Stimulated activated CD4-positive, alpha-beta T cell treated with anti-CD3 and anti-CD28 coated beads, Interleukin-12 subunit alpha, Interleukin-12 subunit beta, amount 100 ng/mL, for 48 hours (primary cell): ENCODE measurements at regions not wholly inside any gene's neighbourhood (a gene's known extent, or its start where the extent isn't known, plus 50 kb on each side); places are given as distances from the start of the nearest gene placed in this dataset.

Experiments used
- DNase-seq, 3 donors: peaks; one replicate each; pipeline ENCODE4 v3.0.0-alpha.2; 2020; ENCODE audit warnings: low read depth in 2 of 3, low spot score in 1 of 3

DNA sequence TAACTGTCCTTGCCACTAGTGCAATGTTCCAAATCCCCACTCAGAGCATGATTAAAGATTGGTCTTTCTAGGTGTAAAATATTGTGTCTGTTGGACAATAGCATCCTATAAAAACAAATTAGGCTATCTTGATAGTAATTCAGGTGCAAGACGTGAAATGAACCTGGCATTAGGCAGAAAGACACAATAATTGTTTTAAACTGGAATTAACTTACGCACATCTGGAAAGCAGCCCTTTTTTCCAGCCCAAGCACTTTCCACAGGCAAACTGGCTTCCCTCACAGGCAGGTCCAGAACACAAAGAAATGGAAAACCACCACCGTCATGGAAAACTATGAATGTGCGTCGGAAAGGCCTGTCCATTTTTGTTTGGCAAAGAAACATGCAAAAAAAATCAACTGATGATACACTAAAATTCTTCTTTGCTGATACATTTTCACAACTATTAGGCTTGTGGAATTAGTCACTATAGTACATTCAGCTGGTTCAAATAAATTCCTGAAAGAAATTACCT lies 474.7 kb upstream of the IL12A start:
- DNase-seq, result no peak

DNA sequence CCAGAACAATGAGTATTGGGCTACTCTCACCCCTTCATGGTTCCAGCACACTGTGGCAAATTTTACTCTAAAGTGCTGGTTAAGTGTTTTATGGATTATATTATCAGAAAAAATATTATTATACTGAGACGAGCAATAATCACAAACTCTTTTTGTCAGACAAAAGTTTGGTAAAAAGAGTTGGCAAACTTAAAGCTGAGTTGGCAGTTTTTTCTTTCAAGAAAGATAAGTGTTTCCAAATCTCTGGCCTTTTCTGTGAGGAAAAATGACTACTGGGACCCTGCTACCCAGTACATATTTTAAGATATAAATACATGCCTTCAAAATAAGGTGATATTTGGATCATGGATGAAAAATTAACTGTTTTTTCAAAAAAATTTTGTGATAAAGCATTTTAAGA lies 471.5 kb upstream of the IL12A start:
- no peak for DNase-seq

DNA sequence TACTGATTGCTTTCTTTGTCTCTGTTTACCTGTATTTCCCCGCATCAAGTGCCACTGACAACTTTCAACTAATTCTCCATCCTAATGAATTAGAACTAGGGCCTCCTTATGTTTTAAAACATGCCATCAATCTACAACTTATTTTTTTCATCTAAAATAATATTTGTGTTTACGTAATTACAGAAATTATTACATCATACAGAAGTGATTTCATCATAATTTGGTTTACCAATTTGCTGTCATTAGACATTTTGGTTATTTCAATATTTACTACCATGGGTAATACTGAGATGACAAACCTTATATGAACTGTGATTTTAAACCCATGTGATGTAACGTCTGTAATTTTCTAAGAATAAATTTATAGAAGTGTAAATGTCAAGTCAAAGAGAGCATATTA lies 468.0 kb upstream of the IL12A start:
- DNase-seq, result no peak

DNA sequence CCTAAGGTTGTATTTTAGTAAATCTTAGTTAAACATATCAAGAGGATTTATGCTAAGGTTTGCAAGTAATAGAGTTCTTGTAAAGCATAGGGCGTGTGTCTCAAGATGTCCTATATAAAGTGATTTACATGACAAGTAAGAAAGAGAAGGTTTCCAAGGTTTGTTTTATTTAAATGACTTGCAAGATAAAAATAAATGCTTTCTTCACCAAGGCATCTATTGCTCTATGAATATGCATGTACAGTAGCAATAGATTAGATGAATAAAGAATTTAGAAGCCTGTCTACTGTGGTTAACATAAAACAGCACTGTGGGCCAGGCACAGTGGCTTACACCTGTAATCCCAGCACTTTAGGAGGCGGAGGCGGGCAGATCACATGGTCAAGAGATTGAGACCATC lies 466.4 kb upstream of the IL12A start:
- no peak for DNase-seq

DNA sequence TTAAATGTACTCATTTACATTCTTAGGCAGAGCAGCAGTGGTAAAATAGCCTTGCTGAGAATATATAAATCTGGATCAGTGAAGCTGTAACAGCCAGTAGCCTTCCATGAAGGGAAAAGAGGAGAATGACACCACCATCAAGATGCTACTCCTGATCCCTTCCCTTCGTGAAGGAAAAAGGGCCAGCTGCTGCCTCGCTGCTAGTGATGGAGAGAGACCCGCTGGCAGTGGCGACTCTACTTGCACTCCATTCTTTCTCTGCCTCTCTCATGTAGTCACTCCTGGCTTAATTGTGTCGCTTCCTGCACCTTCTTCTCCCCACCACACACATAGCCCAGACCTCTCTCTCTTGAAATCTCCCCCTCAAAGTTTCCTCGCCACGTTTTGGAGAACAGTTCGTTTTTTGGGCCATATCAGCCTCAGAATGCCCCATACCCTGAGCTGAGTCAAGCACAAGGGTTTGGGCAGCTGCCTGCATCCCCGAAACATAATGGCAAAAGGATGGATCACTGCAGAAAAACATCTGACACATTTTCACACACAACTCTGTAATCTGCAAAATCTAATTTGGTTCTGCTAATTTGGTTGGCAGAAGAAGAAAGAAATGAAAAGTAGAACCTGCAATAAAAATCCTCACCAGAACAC lies 460.3 kb upstream of the IL12A start:
- DNase-seq, result no peak

DNA sequence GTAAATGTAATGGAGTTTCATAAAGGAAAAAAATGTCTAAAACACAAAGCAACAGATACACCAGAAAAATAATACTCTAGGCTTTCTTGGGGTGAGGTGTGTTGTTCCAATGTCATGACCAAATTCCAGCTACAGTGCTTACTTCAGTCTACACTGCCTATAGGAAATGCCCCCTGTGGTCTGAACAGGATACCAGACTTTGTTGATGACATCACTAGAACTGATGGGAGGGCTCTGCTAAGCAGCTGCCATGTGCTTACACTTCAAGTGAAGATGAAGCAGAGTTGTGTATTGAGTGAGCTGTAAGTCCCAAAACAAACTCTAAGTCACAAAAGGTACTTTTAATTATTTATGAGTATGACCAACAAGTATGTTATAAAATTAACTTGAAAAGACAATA lies 456.1 kb upstream of the IL12A start:
- no peak for DNase-seq

DNA sequence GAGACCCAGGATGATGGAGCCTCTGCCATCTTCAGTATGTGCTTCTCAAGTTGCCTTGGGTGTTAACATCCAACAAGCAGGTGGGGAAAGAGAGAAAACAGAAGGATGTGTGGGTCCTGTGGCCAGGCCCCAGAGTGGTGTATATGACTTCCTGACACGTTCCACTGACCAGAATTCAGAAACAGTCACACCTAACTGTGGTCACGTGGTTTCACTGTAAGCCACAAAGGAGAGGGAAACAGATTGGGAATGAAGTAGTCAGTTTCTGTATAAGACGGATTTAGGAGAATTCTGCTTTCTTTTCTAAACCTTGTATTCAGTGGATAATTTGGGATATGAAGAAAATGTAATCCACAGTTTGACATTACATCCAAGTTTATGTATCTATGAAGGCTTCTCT lies 454.1 kb upstream of the IL12A start:
- DNase-seq, result no peak

DNA sequence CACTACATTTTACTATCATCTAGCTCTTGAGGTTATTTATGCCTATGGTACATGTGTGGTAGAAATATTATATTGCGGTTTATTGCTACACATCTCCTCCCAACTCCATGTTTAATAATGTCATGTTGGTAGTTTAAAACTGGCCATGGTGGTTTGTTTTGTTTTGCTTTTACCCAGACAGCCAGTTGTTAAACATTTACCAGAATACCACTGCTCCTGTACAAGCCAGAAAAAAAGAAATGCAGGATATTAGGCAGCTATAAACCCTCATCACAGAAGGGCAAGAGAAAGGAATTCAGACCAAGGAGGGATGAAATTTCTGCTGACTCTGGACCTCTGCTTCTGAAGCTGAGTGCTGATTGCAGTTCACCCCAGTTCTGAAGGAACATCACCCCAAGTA lies 451.8 kb upstream of the IL12A start:
- no peak for DNase-seq

DNA sequence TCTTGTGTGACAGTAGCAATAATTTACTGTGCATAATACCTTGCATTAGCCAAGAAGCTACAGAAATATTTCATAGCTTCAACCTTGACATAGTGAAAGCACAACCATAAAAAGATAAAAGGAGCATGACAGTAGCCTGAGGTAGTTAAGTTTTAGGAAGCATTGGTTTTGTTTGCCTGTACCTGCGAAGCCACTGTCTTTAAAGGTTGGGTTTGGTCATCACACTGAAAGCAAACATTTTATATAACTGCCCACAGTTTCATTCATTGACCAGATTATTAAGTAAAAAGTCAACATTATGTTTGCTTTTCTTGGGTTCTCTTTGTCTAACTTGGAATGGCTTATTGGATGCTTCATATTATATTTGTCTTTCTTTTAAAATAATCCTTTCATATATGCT lies 450.1 kb upstream of the IL12A start:
- DNase-seq, result no peak

DNA sequence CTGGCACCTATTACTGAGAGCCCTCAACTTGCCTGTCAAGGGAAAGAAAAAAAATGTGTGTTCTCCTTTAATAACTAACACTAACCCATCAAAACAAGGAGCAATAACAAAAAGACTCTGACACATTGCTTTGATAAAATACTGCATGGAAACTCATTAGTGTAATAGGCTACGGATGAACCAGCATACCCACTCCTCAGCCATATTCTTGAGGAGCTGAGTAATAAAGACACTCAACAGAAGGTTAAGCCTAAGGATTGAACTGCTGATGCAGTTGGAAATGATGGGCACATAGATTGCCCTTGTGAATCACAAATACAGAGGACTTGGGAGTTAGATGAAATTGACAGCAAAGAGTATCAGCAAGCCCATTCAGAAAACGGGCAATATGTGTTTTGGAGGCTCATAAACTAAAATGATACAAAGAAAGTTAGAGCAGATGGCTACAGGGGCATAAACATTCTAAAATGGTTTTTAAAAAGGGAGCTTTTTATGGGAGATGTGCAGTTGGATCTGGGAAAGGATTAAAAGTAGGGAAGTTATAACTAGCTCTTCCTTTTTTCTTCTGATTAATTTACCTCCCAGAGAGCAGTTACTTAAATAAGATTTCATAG lies 447.6 kb upstream of the IL12A start:
- DNase-seq, result no peak

DNA sequence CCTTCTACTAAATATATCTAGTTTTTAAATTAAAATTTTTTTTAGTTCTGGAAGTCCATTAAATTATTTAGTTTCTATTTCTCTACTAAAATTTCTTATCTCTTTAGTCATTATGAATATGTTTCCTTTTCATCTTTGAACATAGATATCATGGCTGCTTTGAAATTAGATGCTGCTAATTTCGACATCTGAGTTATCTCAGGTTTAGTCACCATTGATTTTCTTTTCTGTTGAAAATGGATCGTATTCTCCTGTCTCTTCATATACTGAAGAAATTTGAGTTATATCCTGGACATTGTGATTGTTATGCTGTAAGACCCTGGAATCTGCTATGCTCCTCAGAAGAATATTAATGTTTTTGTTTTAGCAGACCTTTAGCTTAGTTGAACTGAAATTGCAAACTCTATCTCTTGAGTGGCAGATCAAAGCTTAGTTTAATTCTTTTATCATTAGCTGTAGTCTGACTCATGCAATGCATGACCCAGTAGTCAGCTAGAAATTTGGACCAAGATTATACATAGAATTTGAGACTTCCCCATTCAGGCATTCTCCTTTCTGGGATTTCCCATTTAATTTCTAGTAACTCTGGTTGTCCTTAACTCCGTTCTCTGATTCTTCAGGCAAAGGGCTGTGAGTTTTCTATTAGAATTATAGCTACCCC lies 439.8 kb upstream of the IL12A start:
- no peak for DNase-seq

DNA sequence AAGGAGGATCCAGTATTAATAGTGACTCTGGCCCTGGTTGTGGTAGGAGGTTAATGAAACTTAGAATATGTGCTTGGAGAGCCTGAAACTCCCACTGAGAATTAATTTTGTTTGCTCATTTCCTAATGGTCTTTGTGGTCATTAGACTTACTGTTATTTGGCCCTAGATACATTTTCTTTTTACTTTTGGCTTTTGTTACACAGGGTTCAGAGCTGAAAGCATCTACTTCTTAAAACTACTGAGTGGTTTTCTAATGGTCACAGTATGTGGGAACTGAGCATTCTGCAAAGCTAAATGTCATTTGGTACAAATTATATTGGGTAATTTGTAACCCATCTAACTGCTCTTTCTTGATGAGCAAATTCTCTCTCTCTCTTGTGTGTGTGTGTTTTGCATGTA lies 433.4 kb upstream of the IL12A start:
- no peak for DNase-seq

DNA sequence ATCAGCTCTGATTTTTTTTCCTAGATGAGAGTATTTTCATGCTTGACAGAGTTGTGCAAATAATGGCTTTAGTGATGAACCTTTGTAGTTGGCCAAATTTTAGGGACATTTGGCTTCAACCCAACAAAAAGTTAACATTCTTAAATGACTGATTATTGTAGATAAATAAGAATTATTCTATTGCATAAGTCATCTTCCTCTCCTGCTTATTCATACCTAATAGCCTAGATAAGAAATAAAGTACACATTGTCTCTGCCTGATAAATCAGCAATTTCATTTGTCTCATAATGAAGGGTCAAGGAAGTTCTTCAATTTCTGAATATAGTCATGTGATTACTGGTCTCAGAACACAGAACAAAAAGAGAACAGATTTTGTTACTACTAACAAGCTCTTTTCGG lies 428.9 kb upstream of the IL12A start:
- DNase-seq, result no peak

DNA sequence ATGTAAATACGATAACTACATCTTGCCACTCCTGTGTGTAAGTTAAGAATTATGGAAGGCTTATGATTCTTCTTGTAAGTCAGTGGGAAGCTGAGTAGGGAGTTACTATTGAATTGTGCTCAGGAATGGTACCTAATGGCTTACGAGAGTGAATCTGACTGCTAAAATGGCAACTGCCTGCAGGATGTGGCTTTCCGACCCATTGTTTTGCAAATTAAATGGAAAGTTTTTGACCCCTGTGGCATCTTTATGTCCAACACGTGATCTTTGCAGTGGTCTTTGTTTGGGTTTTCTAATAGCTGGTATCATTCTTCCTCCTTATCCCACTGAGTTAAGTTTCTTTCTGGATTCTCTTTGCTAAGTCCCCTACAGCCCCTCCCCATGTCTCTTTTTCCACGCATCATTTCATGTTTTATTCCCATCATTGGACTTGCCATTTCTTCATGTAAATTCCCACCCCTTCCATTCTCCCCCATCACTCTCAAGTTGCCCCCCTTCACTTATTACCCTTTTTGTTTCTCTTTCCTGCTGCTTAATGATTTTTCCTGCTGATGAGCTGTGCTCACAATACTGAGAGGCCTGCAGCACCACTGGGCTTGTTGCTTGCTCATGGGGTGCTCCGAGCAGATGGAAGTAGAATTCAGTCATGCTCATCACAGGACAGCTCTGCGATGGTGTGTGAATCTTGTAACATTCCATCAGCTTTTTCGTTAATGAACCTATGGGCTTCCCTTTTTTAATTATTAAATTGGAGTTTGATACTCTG lies 428.2 kb upstream of the IL12A start:
- no peak for DNase-seq

DNA sequence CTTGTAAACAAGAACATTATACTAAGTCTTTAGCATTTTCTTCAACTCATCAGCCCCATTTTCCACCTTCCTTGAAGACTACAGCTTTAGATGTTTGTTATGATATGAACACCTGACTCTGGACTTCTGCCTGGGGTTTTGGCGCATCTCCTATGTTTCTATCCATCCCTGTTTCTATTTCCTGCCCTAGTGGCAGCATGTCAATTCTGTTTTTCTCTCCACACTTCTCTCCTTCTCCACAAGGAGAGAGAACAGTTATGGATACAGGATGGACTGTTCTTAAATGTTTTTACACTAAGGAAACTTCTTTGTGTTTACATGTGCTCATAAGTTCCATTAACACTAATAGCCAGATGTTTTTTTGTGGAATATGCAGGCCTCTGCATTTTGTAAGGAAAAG lies 423.3 kb upstream of the IL12A start:
- no peak for DNase-seq

DNA sequence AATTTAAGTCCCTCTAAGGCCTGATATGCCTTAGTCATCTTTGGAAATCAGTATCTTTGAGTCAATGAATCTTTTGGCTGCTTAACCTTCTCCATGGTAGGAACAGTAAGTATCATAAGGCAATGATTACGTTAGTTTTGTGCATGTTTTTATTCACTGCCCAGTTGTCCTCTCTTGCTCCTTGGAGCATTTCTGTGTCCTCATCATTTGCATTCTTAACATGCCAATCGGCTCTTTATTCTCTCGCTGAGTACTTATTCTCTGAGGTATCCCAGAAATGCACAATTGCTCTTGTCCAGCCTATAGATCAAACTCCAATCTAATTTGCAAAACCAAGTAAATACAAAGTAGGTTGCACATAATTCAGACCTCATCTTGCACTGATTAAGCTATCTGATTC lies 405.0 kb upstream of the IL12A start:
- no peak for DNase-seq

DNA sequence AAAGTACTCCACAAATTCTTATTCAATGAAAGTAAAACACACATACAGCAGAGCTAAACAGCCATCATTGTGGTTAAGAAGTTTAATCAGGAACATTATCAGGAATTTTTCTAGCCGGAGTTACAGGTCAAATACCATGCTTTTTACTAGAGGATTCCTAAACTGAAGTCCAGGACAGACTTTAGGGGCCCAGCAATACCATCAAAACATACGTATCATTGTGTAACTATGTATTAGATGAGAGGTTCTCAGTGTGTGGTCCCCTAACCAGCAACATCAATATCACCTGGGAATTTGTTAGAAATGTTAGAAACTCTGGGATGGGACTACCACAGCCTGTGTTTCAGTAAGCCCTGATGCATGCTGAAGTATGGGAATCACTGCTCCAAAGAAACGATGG lies 404.2 kb upstream of the IL12A start:
- DNase-seq, result no peak

DNA sequence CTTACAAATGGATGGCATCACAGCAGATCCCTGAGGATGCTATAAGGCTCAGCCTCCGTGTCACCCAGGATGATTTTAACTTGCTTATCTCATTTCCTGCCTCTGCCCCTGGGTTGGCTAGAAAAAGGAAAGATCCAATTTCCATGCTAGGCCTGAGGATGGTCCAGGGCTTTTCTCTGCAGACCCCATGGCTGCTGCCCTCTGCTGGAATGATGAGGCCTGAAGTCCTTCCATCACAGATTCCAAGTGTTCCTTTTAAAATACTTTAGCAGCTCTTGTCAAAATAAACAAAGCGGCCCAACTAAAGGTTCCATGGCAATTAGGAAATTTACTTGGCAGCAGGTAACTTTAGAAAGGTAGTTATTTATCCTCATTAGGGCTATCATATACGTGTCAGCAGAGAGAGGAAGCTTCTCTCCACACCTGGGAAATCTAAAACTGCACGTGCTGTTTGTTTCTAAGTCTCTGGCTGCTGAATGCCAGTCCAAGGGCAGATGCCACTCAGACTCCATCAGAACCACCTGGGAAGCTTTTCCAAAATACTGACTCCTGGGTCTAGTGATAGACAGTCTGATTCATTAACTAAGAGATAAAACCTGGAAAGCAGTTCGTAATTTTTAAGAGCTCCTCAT lies 401.9 kb upstream of the IL12A start:
- DNase-seq, result no peak

DNA sequence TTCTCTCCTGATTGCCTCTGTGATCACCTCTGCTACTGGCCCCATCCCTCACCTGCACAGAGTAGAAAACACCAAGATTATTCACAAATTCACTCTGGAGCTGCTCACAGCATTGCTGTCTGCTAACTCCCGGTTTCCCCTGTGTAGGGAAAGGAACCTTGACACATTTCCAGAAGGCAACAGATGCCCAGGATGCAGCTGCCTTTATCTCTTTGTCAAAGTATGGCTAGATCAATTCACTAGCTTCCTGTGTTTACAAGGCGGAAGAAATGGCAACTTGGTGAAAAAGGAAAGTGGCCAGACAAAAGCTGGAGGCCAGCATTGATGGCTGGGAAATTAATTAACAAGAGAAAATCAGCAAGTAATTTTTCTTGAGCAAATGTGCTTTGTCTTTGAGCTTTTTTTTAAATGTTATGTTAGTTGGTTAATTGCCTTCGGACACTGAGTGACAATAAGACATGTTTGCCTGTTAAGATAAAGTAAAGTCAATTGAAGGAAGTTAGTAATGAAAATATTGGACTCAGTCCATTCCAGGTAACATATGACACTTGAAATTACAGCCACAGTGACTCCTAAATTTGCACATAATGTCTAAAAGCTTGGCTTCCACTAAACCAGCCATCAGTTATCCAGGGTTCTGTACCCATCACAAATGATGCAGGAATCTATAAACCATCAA lies 394.6 kb upstream of the IL12A start:
- DNase-seq, result no peak

DNA sequence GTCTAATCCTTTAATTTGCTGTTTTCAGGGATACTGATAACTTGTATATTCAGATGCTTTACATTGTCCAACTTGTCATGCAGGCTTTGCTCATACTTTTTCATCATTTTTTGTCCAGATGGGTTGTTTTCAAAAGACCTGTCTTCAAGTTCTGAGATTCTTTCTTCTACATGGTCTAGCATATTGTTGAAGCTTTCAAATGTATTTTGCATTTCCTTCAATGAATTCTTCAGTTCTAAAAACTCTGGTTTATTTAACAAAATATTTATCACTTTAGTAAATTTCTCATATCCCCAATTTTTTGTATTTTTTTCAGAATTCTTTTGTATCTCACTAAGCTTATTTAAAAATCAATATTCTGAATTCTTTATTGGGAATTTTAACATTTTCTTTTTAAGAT lies 388.3 kb upstream of the IL12A start:
- no peak for DNase-seq

DNA sequence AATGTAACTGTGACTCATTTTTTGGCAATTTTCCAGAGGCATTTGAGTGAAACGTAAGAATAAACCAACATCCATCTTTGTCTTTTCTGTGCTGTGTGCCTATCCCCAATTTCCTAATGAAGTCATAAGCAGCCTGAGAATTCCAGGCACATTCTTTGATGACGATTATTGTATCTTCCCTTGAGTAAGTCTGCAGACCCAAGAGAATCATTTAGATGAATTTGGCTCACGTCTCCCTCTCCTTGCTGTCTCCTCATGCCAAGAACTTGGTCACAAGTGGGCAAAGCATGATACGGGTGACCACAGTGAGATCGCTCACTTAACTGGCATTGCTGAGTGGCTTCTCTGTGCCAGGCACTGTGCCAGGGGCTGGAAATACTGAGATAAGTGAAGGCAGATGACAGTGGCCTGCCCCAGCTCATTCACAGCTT lies 384.5 kb upstream of the IL12A start:
- DNase-seq, result no peak
